GM19025 (cell line): ENCODE measurements at regions not wholly inside any gene's neighbourhood (a gene's known extent, or its start where the extent isn't known, plus 50 kb on each side); places are given as distances from the start of the nearest gene placed in this dataset.

Experiments used
- ATAC-seq: cut with Tn5 transposase; IDR thresholded peaks from one replicate; pipeline ENCODE4 v1.9.1; 2021; ENCODE audit warnings: mild to moderate bottlenecking, low read depth, moderate library complexity; ENCODE audit not compliant: unreplicated experiment

- no peak for ATAC-seq
Observed at GRCh38 chr2:163302141-163302540, 433.7 kb downstream of the FIGN start.

GRCh38 chr2:163291790-163292189, 444.0 kb downstream of the FIGN start:
- ATAC-seq, result no peak

- no peak for ATAC-seq
Observed at GRCh38 chr2:163281717-163282116, 443.1 kb upstream of the KCNH7 start.

- ATAC-seq, result no peak
Observed at GRCh38 chr2:163269374-163270021, 430.9 kb upstream of the KCNH7 start.

GRCh38 chr2:163266772-163267171, 428.2 kb upstream of the KCNH7 start:
- ATAC-seq, result no peak

GRCh38 chr2:163265562-163265961, 427.0 kb upstream of the KCNH7 start:
- ATAC-seq, result no peak

- ATAC-seq, result no peak
Observed at GRCh38 chr2:163264341-163264740, 425.8 kb upstream of the KCNH7 start.

GRCh38 chr2:163259489-163259888, 420.9 kb upstream of the KCNH7 start:
- ATAC-seq, result no peak

- no peak for ATAC-seq
Observed at GRCh38 chr2:163255086-163255485, 416.5 kb upstream of the KCNH7 start.

GRCh38 chr2:163253621-163254285, 415.2 kb upstream of the KCNH7 start:
- ATAC-seq, result no peak

- no peak for ATAC-seq
Observed at GRCh38 chr2:163252199-163252598, 413.6 kb upstream of the KCNH7 start.

GRCh38 chr2:163248376-163249253, 410.0 kb upstream of the KCNH7 start:
- no peak for ATAC-seq

- ATAC-seq, result no peak
Observed at GRCh38 chr2:163247847-163248220, 409.3 kb upstream of the KCNH7 start.

- ATAC-seq, result no peak
Observed at GRCh38 chr2:163247156-163247846, 408.7 kb upstream of the KCNH7 start.

GRCh38 chr2:163246135-163246534, 407.6 kb upstream of the KCNH7 start:
- ATAC-seq, result no peak

GRCh38 chr2:163236553-163236952, 398.0 kb upstream of the KCNH7 start:
- no peak for ATAC-seq

- no peak for ATAC-seq
Observed at GRCh38 chr2:163231666-163232065, 393.1 kb upstream of the KCNH7 start.

- ATAC-seq, result no peak
Observed at GRCh38 chr2:163213661-163214081, 375.1 kb upstream of the KCNH7 start.

- no peak for ATAC-seq
Observed at GRCh38 chr2:163210430-163210918, 371.9 kb upstream of the KCNH7 start.

GRCh38 chr2:163207693-163208370, 369.3 kb upstream of the KCNH7 start:
- ATAC-seq, result no peak
